SK-N-SH (cell line): ENCODE measurements at regions not wholly inside any gene's neighbourhood (a gene's known extent, or its start where the extent isn't known, plus 50 kb on each side); places are given as distances from the start of the nearest gene placed in this dataset.

Source experiments
- CHD2 ChIP-seq: fragments of 150-350 bp; IDR thresholded peaks from 2 replicates; pipeline ENCODE4 v1.6.1; 2018; ENCODE audit warnings: low read length; ENCODE audit not compliant: partially characterized antibody
- CTCF ChIP-seq: fragments of 200-600 bp; sonication (generic); IDR thresholded peaks from 2 replicates; pipeline ENCODE4 v1.6.1; 2017; ENCODE audit warnings: antibody characterized with exemption, mild to moderate bottlenecking, moderate library complexity
- EP300 ChIP-seq, 2 experiments: IDR thresholded peaks; 2 replicates each; pipeline versions ENCODE4 v1.4.0 to v1.6.1; 2012; ENCODE audit warnings: borderline replicate concordance in 1 of 2, low read depth in 1 of 2, low read length in 1 of 2
- MEF2A ChIP-seq: IDR thresholded peaks from 2 replicates; pipeline ENCODE4 v1.4.0; 2012; ENCODE audit warnings: low read depth, borderline replicate concordance

- TF ChIP-seq EP300 (IDR thresholded peaks at IDR 0.05; ENCODE audit: borderline replicate concordance in 1 of 2, low read depth in 1 of 2, low read length in 1 of 2) = no peak
- no peak for TF ChIP-seq CTCF
- TF ChIP-seq MEF2A = no peak
- TF ChIP-seq CHD2 = no peak
Observed at GRCh38 chr1:18554597-18554996, 73.9 kb downstream of the KLHDC7A start.
